Left ventricle myocardium inferior (tissue), 1 donor: ENCODE measurements at regions not wholly inside any gene's neighbourhood (a gene's known extent, or its start where the extent isn't known, plus 50 kb on each side); places are given as distances from the start of the nearest gene placed in this dataset.
A peak's percentile ranks its signal among the peaks of the same experiment; 100 is the strongest.
"Not testable (repeated sequence)": the region's sequence is repeated elsewhere in the genome, so short reads cannot be mapped to it uniquely, and the experiment has no call there.

Experiments
- DNase-seq: peaks from one replicate; pipeline ENCODE4 v3.0.0-alpha.2; 2020
- H3K27ac ChIP-seq: fragments of 200-600 bp; replicated peaks from 2 replicates; pipeline ENCODE4 v1.8.0; 2021
- H3K27me3 ChIP-seq: fragments of 200-600 bp; 2 replicates; pipeline ENCODE4 v1.8.0; 2021; ENCODE audit warnings: low read depth
- H3K36me3 ChIP-seq: fragments of 200-600 bp; 2 replicates; pipeline ENCODE4 v1.8.0; 2021
- H3K4me1 ChIP-seq: fragments of 200-600 bp; 2 replicates; pipeline ENCODE4 v1.8.0; 2021
- H3K4me3 ChIP-seq: fragments of 200-600 bp; 2 replicates; pipeline ENCODE4 v1.8.0; 2021; ENCODE audit warnings: mild to moderate bottlenecking, moderate library complexity
- H3K9me3 ChIP-seq: fragments of 200-600 bp; replicated peaks from 2 replicates; pipeline ENCODE4 v1.8.0; 2021
- intact Hi-C: fragments of 100-400 bp; cut with micrococcal nuclease; formaldehyde crosslinking; loops from one replicate; pipeline ENCODE4 v1.11.0; 2022
- donor health status: DM: no; HTN: yes; CAD: no; lungs with severe emphysema.

GRCh38 chr2:111551428-111551827 lies 332.6 kb downstream of the ANAPC1 start:
- H3K27ac ChIP-seq, H3K4me1 ChIP-seq, H3K27me3 ChIP-seq, H3K4me3 ChIP-seq, H3K9me3 ChIP-seq, DNase-seq, intact Hi-C loops, H3K36me3 ChIP-seq: not testable (repeated sequence)

- H3K27ac ChIP-seq, H3K27me3 ChIP-seq, DNase-seq, intact Hi-C loops, H3K9me3 ChIP-seq, H3K4me1 ChIP-seq, H3K4me3 ChIP-seq, H3K36me3 ChIP-seq: not testable (repeated sequence)
Measured at GRCh38 chr2:111552625-111553024, 331.4 kb downstream of the ANAPC1 start.

- intact Hi-C loops, DNase-seq, H3K27me3 ChIP-seq, H3K9me3 ChIP-seq, H3K36me3 ChIP-seq, H3K4me3 ChIP-seq, H3K27ac ChIP-seq, H3K4me1 ChIP-seq: not testable (repeated sequence)
Measured at GRCh38 chr2:111559301-111559700, 324.7 kb downstream of the ANAPC1 start.

- not testable (repeated sequence) for DNase-seq, H3K4me3 ChIP-seq
Measured at GRCh38 chr2:111559814-111560213, 324.2 kb downstream of the ANAPC1 start.

GRCh38 chr2:111566068-111566467 lies 317.9 kb downstream of the ANAPC1 start:
- DNase-seq, result peak; percentile 48
- intact Hi-C loops, H3K36me3 ChIP-seq, H3K27me3 ChIP-seq, H3K4me1 ChIP-seq, H3K9me3 ChIP-seq, H3K27ac ChIP-seq, H3K4me3 ChIP-seq: not testable (repeated sequence)

More at GRCh38 chr2:111559814-111560213, 324.2 kb downstream of the ANAPC1 start:
- H3K27me3 ChIP-seq, H3K36me3 ChIP-seq, intact Hi-C loops, H3K4me1 ChIP-seq, H3K27ac ChIP-seq, H3K9me3 ChIP-seq: not testable (repeated sequence)

GRCh38 chr2:111567233-111567632 lies 316.8 kb downstream of the ANAPC1 start:
- H3K27me3 ChIP-seq, H3K4me3 ChIP-seq, DNase-seq, intact Hi-C loops, H3K36me3 ChIP-seq, H3K27ac ChIP-seq, H3K4me1 ChIP-seq, H3K9me3 ChIP-seq: not testable (repeated sequence)

- DNase-seq, H3K36me3 ChIP-seq, intact Hi-C loops: not testable (repeated sequence)
Measured at GRCh38 chr2:111569356-111570199, 314.4 kb downstream of the ANAPC1 start.

GRCh38 chr2:111570300-111571114 lies 313.5 kb downstream of the ANAPC1 start:
- H3K27me3 ChIP-seq, DNase-seq, H3K9me3 ChIP-seq, H3K4me1 ChIP-seq, H3K27ac ChIP-seq, H3K4me3 ChIP-seq, intact Hi-C loops, H3K36me3 ChIP-seq: not testable (repeated sequence)

More at GRCh38 chr2:111569356-111570199, 314.4 kb downstream of the ANAPC1 start:
- not testable (repeated sequence) for H3K9me3 ChIP-seq, H3K27me3 ChIP-seq, H3K4me3 ChIP-seq, H3K27ac ChIP-seq, H3K4me1 ChIP-seq

- intact Hi-C loops, result not testable (repeated sequence)
Measured at GRCh38 chr2:111574803-111575202, 309.2 kb downstream of the ANAPC1 start.

GRCh38 chr2:111577154-111577885 lies 306.7 kb downstream of the ANAPC1 start:
- DNase-seq, H3K36me3 ChIP-seq, H3K27ac ChIP-seq, H3K27me3 ChIP-seq, intact Hi-C loops, H3K9me3 ChIP-seq, H3K4me1 ChIP-seq, H3K4me3 ChIP-seq: not testable (repeated sequence)

More at GRCh38 chr2:111574803-111575202, 309.2 kb downstream of the ANAPC1 start:
- H3K36me3 ChIP-seq, H3K9me3 ChIP-seq, H3K4me3 ChIP-seq, H3K27me3 ChIP-seq, DNase-seq, H3K4me1 ChIP-seq, H3K27ac ChIP-seq: not testable (repeated sequence)

- H3K4me1 ChIP-seq, H3K9me3 ChIP-seq, H3K27ac ChIP-seq, intact Hi-C loops, H3K4me3 ChIP-seq, DNase-seq, H3K36me3 ChIP-seq, H3K27me3 ChIP-seq: not testable (repeated sequence)
Measured at GRCh38 chr2:111579500-111580134, 304.4 kb downstream of the ANAPC1 start.

- H3K36me3 ChIP-seq, H3K27me3 ChIP-seq, DNase-seq, H3K27ac ChIP-seq, H3K4me3 ChIP-seq, H3K4me1 ChIP-seq, H3K9me3 ChIP-seq, intact Hi-C loops: not testable (repeated sequence)
Measured at GRCh38 chr2:111580616-111581015, 303.4 kb downstream of the ANAPC1 start.

GRCh38 chr2:111582090-111582489 lies 301.9 kb downstream of the ANAPC1 start:
- intact Hi-C loops, H3K4me1 ChIP-seq, H3K27me3 ChIP-seq, H3K36me3 ChIP-seq, H3K27ac ChIP-seq, H3K4me3 ChIP-seq, DNase-seq, H3K9me3 ChIP-seq: not testable (repeated sequence)
